ENCODE measurements at regions not wholly inside any gene's neighbourhood (a gene's known extent, or its start where the extent isn't known, plus 50 kb on each side); places are given as distances from the start of the nearest gene placed in this dataset.

- no peak for DNase-seq
Measured at GRCh38 chr1:201589186-201589585, 50.3 kb downstream of the NAV1 start.

- no peak for DNase-seq
Measured at GRCh38 chr1:201590474-201590873, 51.5 kb downstream of the NAV1 start.

GRCh38 chr1:201591348-201591747 lies 52.4 kb downstream of the NAV1 start:
- DNase-seq: no peak

- no peak for DNase-seq
Measured at GRCh38 chr1:201591981-201592380, 53.1 kb downstream of the NAV1 start.

GRCh38 chr1:201593200-201593921 lies 54.4 kb downstream of the NAV1 start:
- DNase-seq: no peak

- no peak for DNase-seq
Measured at GRCh38 chr1:201594575-201595245, 55.8 kb downstream of the NAV1 start.

- no peak for DNase-seq
Measured at GRCh38 chr1:201595381-201595780, 56.5 kb downstream of the NAV1 start.

GRCh38 chr1:201596101-201596868 lies 57.4 kb downstream of the NAV1 start:
- no peak for DNase-seq

GRCh38 chr1:201597551-201598230 lies 58.8 kb downstream of the NAV1 start:
- DNase-seq: peak; percentile 98

- no peak for DNase-seq
Measured at GRCh38 chr1:201598396-201598795, 59.5 kb downstream of the NAV1 start.

GRCh38 chr1:201598973-201599372 lies 60.0 kb downstream of the NAV1 start:
- no peak for DNase-seq

GRCh38 chr1:201599548-201599947 lies 60.6 kb downstream of the NAV1 start:
- DNase-seq: no peak

- no peak for DNase-seq
Measured at GRCh38 chr1:201602413-201603265, 63.7 kb downstream of the NAV1 start.

- DNase-seq: no peak
Measured at GRCh38 chr1:201603613-201604232, 64.8 kb downstream of the NAV1 start.

GRCh38 chr1:201605385-201606010 lies 66.6 kb downstream of the NAV1 start:
- no peak for DNase-seq

- peak; percentile 33 for DNase-seq
Measured at GRCh38 chr1:201606096-201606495, 67.2 kb downstream of the NAV1 start.

GRCh38 chr1:201606623-201607022 lies 67.7 kb downstream of the NAV1 start:
- DNase-seq: no peak

GRCh38 chr1:201608635-201609395 lies 69.9 kb downstream of the NAV1 start:
- DNase-seq: no peak

GRCh38 chr1:201609661-201610318 lies 70.9 kb downstream of the NAV1 start:
- DNase-seq: no peak

- peak; percentile 72 for DNase-seq
Measured at GRCh38 chr1:201610858-201611257, 71.9 kb downstream of the NAV1 start.
